CD14-positive monocyte (primary cell): ENCODE measurements at regions not wholly inside any gene's neighbourhood (a gene's known extent, or its start where the extent isn't known, plus 50 kb on each side); places are given as distances from the start of the nearest gene placed in this dataset.
"Not testable (repeated sequence)": the region's sequence is repeated elsewhere in the genome, so short reads cannot be mapped to it uniquely, and the experiment has no call there.

Experiments
- DNase-seq, 3 donors: peaks; one replicate each; pipeline ENCODE4 v3.0.0-alpha.2; 2011 to 2022
- H2AFZ ChIP-seq: 2 replicates; pipeline ENCODE4 v1.6.0; 2012; ENCODE audit warnings: mild to moderate bottlenecking, low read depth, low read length, inconsistent platforms; ENCODE audit not compliant: insufficient read depth, poor library complexity, severe bottlenecking
- H3K27ac ChIP-seq, 2 donors: 1 replicate in 1 of 2; 2 replicates in 1 of 2; pipeline ENCODE4 v1.5.1; 2012 to 2013; ENCODE audit warnings: low read length in 2 of 2, control low read depth in 1 of 2, inconsistent platforms in 1 of 2, low read depth in 1 of 2, mild to moderate bottlenecking in 1 of 2
- H3K27me3 ChIP-seq, 2 donors: one replicate each; pipeline versions ENCODE4 v1.6.0 to v1.6.1; 2011 to 2013; ENCODE audit warnings: low read length in 2 of 2; ENCODE audit not compliant: control insufficient read depth in 2 of 2, insufficient read depth in 2 of 2
- H3K36me3 ChIP-seq, 2 donors: replicated peaks in 1 of 2; 1 replicate in 1 of 2; 2 replicates in 1 of 2; pipeline versions ENCODE4 v1.5.1 to v1.6.1; 2012 to 2013; ENCODE audit warnings: low read length in 2 of 2, control low read depth in 1 of 2, inconsistent platforms in 1 of 2, mild to moderate bottlenecking in 1 of 2; ENCODE audit not compliant: insufficient read depth in 2 of 2, control insufficient read depth in 1 of 2
- H3K4me1 ChIP-seq, 2 donors: 1 replicate in 1 of 2; 2 replicates in 1 of 2; pipeline versions ENCODE4 v1.5.1 to v1.6.1; 2012 to 2013; ENCODE audit warnings: low read length in 2 of 2, control low read depth in 1 of 2, inconsistent platforms in 1 of 2, mild to moderate bottlenecking in 1 of 2, moderate library complexity in 1 of 2; ENCODE audit not compliant: insufficient read depth in 2 of 2, control insufficient read depth in 1 of 2
- H3K4me2 ChIP-seq: replicated peaks from 2 replicates; pipeline ENCODE3; 2012; ENCODE audit warnings: low read length, moderate library complexity, mild to moderate bottlenecking; ENCODE audit not compliant: poor library complexity, severe bottlenecking; ENCODE audit errors: extremely low read depth
- H3K4me3 ChIP-seq, 3 experiments: fragments of 200-600 bp in 1 of 3; sonication (generic) in 1 of 3; replicated peaks in 1 of 3; 1 replicate in 2 of 3; 2 replicates in 1 of 3; pipeline ENCODE4 v1.5.1; 2011 to 2013; ENCODE audit warnings: low read length in 3 of 3, mild to moderate bottlenecking in 3 of 3, control low read depth in 2 of 3, low read depth in 2 of 3, inconsistent platforms in 1 of 3, moderate library complexity in 1 of 3
- H3K79me2 ChIP-seq: 2 replicates; pipeline ENCODE4 v1.6.0; 2012; ENCODE audit warnings: mild to moderate bottlenecking, control low read depth, inconsistent platforms, low read length, moderate library complexity; ENCODE audit not compliant: insufficient read depth
- H3K9ac ChIP-seq: 2 replicates; pipeline ENCODE4 v1.6.0; 2017; ENCODE audit warnings: low read length, mild to moderate bottlenecking; ENCODE audit not compliant: insufficient read depth, poor library complexity, severe bottlenecking
- H3K9me3 ChIP-seq, 2 donors: replicated peaks in 1 of 2; 1 replicate in 1 of 2; 2 replicates in 1 of 2; pipeline versions ENCODE4 v1.5.1 to v1.6.1; 2012 to 2013; ENCODE audit warnings: low read length in 2 of 2, control low read depth in 1 of 2; ENCODE audit not compliant: control insufficient read depth in 1 of 2, insufficient read depth in 1 of 2
- H4K20me1 ChIP-seq: 2 replicates; pipeline ENCODE4 v1.6.0; 2012; ENCODE audit warnings: mild to moderate bottlenecking, low read length, control low read depth, moderate library complexity; ENCODE audit not compliant: insufficient read depth
- H3K27ac Mint-ChIP-seq, 7 donors: one replicate each; pipeline ENCODE4 v1.8.0; 2020; ENCODE audit warnings: mild to moderate bottlenecking in 7 of 7, mixed read lengths in 7 of 7, moderate library complexity in 6 of 7, inconsistent platforms in 2 of 7
- H3K27me3 Mint-ChIP-seq, 3 donors: one replicate each; pipeline ENCODE4 v1.8.0; 2021 to 2022; ENCODE audit warnings: low read depth in 3 of 3, mild to moderate bottlenecking in 3 of 3, mixed read lengths in 3 of 3, moderate library complexity in 3 of 3, inconsistent platforms in 1 of 3
- H3K36me3 Mint-ChIP-seq, 2 donors: one replicate each; pipeline ENCODE4 v1.8.0; 2020; ENCODE audit warnings: mixed read lengths in 2 of 2, inconsistent platforms in 1 of 2, mild to moderate bottlenecking in 1 of 2
- H3K4me1 Mint-ChIP-seq: one replicate; pipeline ENCODE4 v1.8.0; 2020; ENCODE audit warnings: mild to moderate bottlenecking, mixed read lengths
- H3K4me3 Mint-ChIP-seq, 2 donors: one replicate each; pipeline ENCODE4 v1.8.0; 2020; ENCODE audit warnings: mild to moderate bottlenecking in 2 of 2, mixed read lengths in 2 of 2, moderate library complexity in 1 of 2
- H3K9me3 Mint-ChIP-seq, 7 donors: one replicate each; pipeline ENCODE4 v1.8.0; 2020 to 2022; ENCODE audit warnings: mixed read lengths in 7 of 7, mild to moderate bottlenecking in 6 of 7, moderate library complexity in 6 of 7, inconsistent platforms in 2 of 7
- CTCF ChIP-seq: fragments of 200-600 bp; IDR thresholded peaks from one replicate; pipeline ENCODE4 v1.8.0; 2022; ENCODE audit warnings: antibody characterized with exemption, mild to moderate bottlenecking
- WGBS: methylation state at CpG from one replicate; pipeline ENCODE4 v1.1.5; 2013; ENCODE audit warnings: missing lambda C conversion rate; ENCODE audit not compliant: insufficient coverage; 5-methylcytosine and 5-hydroxymethylcytosine counted together
- intact Hi-C, 2 donors: fragments of 100-400 bp; cut with micrococcal nuclease; formaldehyde crosslinking; loops; one replicate each; pipeline versions ENCODE4 v1.15.0 to v1.15.1; 2023

GRCh38 chr16:47865337-47865855, 290.4 kb downstream of the ABCC12 start:
- no peak for DNase-seq
- H3K27ac Mint-ChIP-seq = no peak overlapping the region
- Histone ChIP-seq H3K79me2 (no peaks in the 10 kb centered on the region), H3K4me2 (no peak overlapping the region), H2AFZ (no peak overlapping the region), H3K27ac (no peak overlapping the region), H3K9ac (no peak overlapping the region), H3K4me3 (no peak overlapping the region), H3K9me3 (no peaks in the 10 kb centered on the region), H4K20me1 (no peaks in the 10 kb centered on the region), H3K4me1 (no peaks in the 10 kb centered on the region), H3K27me3 (no peaks in the 10 kb centered on the region), H3K36me3 (no peaks in the 10 kb centered on the region)
- H3K4me3 Mint-ChIP-seq = no peak overlapping the region
- peaks cover 0 to 1% (median 0%) of the 10 kb centered on the region in 3 donors for H3K27me3 Mint-ChIP-seq
- peaks cover 0 to 25% (median 6%) of the 10 kb centered on the region in 7 donors for H3K9me3 Mint-ChIP-seq
- no peak for TF ChIP-seq CTCF
- H3K4me1 Mint-ChIP-seq = no peaks in the 10 kb centered on the region
- intact Hi-C loops = no loop called here
- WGBS = no CpG with 5 or more reads among the region's 3 CpGs
- no peaks in the 10 kb centered on the region for H3K36me3 Mint-ChIP-seq

GRCh38 chr16:47864262-47864661, 291.5 kb downstream of the ABCC12 start:
- intact Hi-C loops, H2AFZ ChIP-seq, H3K27me3 ChIP-seq, H3K36me3 ChIP-seq, H3K4me2 ChIP-seq, H4K20me1 ChIP-seq, H3K79me2 ChIP-seq, H3K4me1 ChIP-seq, H3K9ac ChIP-seq, H3K4me3 ChIP-seq, DNase-seq, H3K4me3 Mint-ChIP-seq, H3K27ac ChIP-seq, H3K27ac Mint-ChIP-seq, H3K27me3 Mint-ChIP-seq, H3K4me1 Mint-ChIP-seq, H3K9me3 ChIP-seq, H3K36me3 Mint-ChIP-seq: not testable (repeated sequence)
- peaks cover 0 to 17% (median 6%) of the 10 kb centered on the region in 7 donors for H3K9me3 Mint-ChIP-seq
- WGBS = no CpG with 5 or more reads among the region's 6 CpGs
